ENCODE measurements at regions not wholly inside any gene's neighbourhood (a gene's known extent, or its start where the extent isn't known, plus 50 kb on each side); places are given as distances from the start of the nearest gene placed in this dataset.

GRCh38 chr1:59156051-59156450 lies 140.8 kb upstream of the FGGY start:
- Mint-ChIP-seq H3K9me3 (peaks cover 7% of the 10 kb centered on the region), H3K36me3 (peaks cover 1% of the 10 kb centered on the region), H3K4me1 (no peaks in the 10 kb centered on the region), H3K27me3 (no peaks in the 10 kb centered on the region), H3K27ac (no peak overlapping the region), H3K4me3 (no peak overlapping the region)
- DNase-seq: no peak

- Mint-ChIP-seq H3K9me3 (peaks cover 7% of the 10 kb centered on the region), H3K36me3 (peaks cover 1% of the 10 kb centered on the region), H3K4me3 (no peak overlapping the region), H3K27ac (no peak overlapping the region), H3K4me1 (no peaks in the 10 kb centered on the region), H3K27me3 (no peaks in the 10 kb centered on the region)
- DNase-seq: no peak
These were observed 140.2 kb upstream of the FGGY start for GRCh38 chr1:59156526-59157199.

- H3K4me3 Mint-ChIP-seq: no peak overlapping the region
- no peak for DNase-seq
- no peak overlapping the region for H3K27ac Mint-ChIP-seq
- H3K9me3 Mint-ChIP-seq: peaks cover 7% of the 10 kb centered on the region
- H3K27me3 Mint-ChIP-seq: no peaks in the 10 kb centered on the region
- peaks cover 1% of the 10 kb centered on the region for H3K36me3 Mint-ChIP-seq
- H3K4me1 Mint-ChIP-seq: no peaks in the 10 kb centered on the region
These were observed 138.6 kb upstream of the FGGY start for GRCh38 chr1:59158321-59158720.

- Mint-ChIP-seq H3K9me3 (peaks cover 7% of the 10 kb centered on the region), H3K27ac (no peak overlapping the region), H3K4me1 (no peaks in the 10 kb centered on the region), H3K36me3 (peaks cover 1% of the 10 kb centered on the region), H3K27me3 (peaks cover 4% of the 10 kb centered on the region), H3K4me3 (no peak overlapping the region)
- no peak for DNase-seq
These were observed 137.2 kb upstream of the FGGY start for GRCh38 chr1:59159557-59160203.

GRCh38 chr1:59161136-59161535 lies 135.8 kb upstream of the FGGY start:
- Mint-ChIP-seq H3K27ac (no peak overlapping the region), H3K4me3 (no peak overlapping the region), H3K27me3 (peaks cover 10% of the 10 kb centered on the region), H3K36me3 (peaks cover 1% of the 10 kb centered on the region), H3K4me1 (no peaks in the 10 kb centered on the region), H3K9me3 (peaks cover 7% of the 10 kb centered on the region)
- DNase-seq: no peak

- Mint-ChIP-seq H3K27ac (no peak overlapping the region), H3K4me3 (no peak overlapping the region), H3K4me1 (no peaks in the 10 kb centered on the region), H3K9me3 (peaks cover 7% of the 10 kb centered on the region), H3K36me3 (peaks cover 1% of the 10 kb centered on the region), H3K27me3 (peaks cover 10% of the 10 kb centered on the region)
- DNase-seq: no peak
These were observed 134.2 kb upstream of the FGGY start for GRCh38 chr1:59162665-59163064.

GRCh38 chr1:59163268-59164092 lies 133.4 kb upstream of the FGGY start:
- Mint-ChIP-seq H3K27ac (no peak overlapping the region), H3K36me3 (no peaks in the 10 kb centered on the region), H3K4me1 (no peaks in the 10 kb centered on the region), H3K4me3 (no peak overlapping the region), H3K27me3 (peaks cover 10% of the 10 kb centered on the region), H3K9me3 (peaks cover 3% of the 10 kb centered on the region)
- no peak for DNase-seq

- H3K4me3 Mint-ChIP-seq: no peak overlapping the region
- H3K4me1 Mint-ChIP-seq: no peaks in the 10 kb centered on the region
- H3K36me3 Mint-ChIP-seq: no peaks in the 10 kb centered on the region
- DNase-seq: no peak
- peaks cover 10% of the 10 kb centered on the region for H3K27me3 Mint-ChIP-seq
- H3K9me3 Mint-ChIP-seq: no peaks in the 10 kb centered on the region
- no peak overlapping the region for H3K27ac Mint-ChIP-seq
These were observed 132.5 kb upstream of the FGGY start for GRCh38 chr1:59164371-59164770.

- Mint-ChIP-seq H3K4me1 (no peaks in the 10 kb centered on the region), H3K27me3 (peaks cover 10% of the 10 kb centered on the region), H3K27ac (no peak overlapping the region), H3K36me3 (no peaks in the 10 kb centered on the region), H3K9me3 (no peaks in the 10 kb centered on the region), H3K4me3 (no peak overlapping the region)
- DNase-seq: no peak
These were observed 131.5 kb upstream of the FGGY start for GRCh38 chr1:59165353-59165752.

- no peaks in the 10 kb centered on the region for H3K36me3 Mint-ChIP-seq
- no peak overlapping the region for H3K27ac Mint-ChIP-seq
- H3K9me3 Mint-ChIP-seq: no peaks in the 10 kb centered on the region
- DNase-seq: no peak
- H3K4me1 Mint-ChIP-seq: no peaks in the 10 kb centered on the region
- no peak overlapping the region for H3K4me3 Mint-ChIP-seq
- peaks cover 6% of the 10 kb centered on the region for H3K27me3 Mint-ChIP-seq
These were observed 127.2 kb upstream of the FGGY start for GRCh38 chr1:59169703-59170102.

GRCh38 chr1:59170659-59171058 lies 126.2 kb upstream of the FGGY start:
- no peak for DNase-seq
- peaks cover under 1% of the 10 kb centered on the region for H3K27me3 Mint-ChIP-seq
- H3K36me3 Mint-ChIP-seq: no peaks in the 10 kb centered on the region
- H3K27ac Mint-ChIP-seq: no peak overlapping the region
- H3K4me3 Mint-ChIP-seq: no peak overlapping the region
- H3K9me3 Mint-ChIP-seq: no peaks in the 10 kb centered on the region
- no peaks in the 10 kb centered on the region for H3K4me1 Mint-ChIP-seq

- Mint-ChIP-seq H3K36me3 (no peaks in the 10 kb centered on the region), H3K9me3 (no peaks in the 10 kb centered on the region), H3K27ac (no peak overlapping the region), H3K4me3 (no peak overlapping the region), H3K27me3 (no peaks in the 10 kb centered on the region), H3K4me1 (no peaks in the 10 kb centered on the region)
- no peak for DNase-seq
These were observed 125.1 kb upstream of the FGGY start for GRCh38 chr1:59171788-59172187.

GRCh38 chr1:59172693-59173092 lies 124.2 kb upstream of the FGGY start:
- Mint-ChIP-seq H3K27ac (no peak overlapping the region), H3K27me3 (no peaks in the 10 kb centered on the region), H3K4me3 (no peak overlapping the region), H3K4me1 (no peaks in the 10 kb centered on the region), H3K36me3 (no peaks in the 10 kb centered on the region), H3K9me3 (no peaks in the 10 kb centered on the region)
- no peak for DNase-seq

GRCh38 chr1:59173721-59174120 lies 123.2 kb upstream of the FGGY start:
- H3K4me1 Mint-ChIP-seq: no peaks in the 10 kb centered on the region
- no peak for DNase-seq
- H3K9me3 Mint-ChIP-seq: no peaks in the 10 kb centered on the region
- H3K4me3 Mint-ChIP-seq: no peak overlapping the region
- H3K27ac Mint-ChIP-seq: no peak overlapping the region
- H3K27me3 Mint-ChIP-seq: no peaks in the 10 kb centered on the region
- H3K36me3 Mint-ChIP-seq: no peaks in the 10 kb centered on the region

GRCh38 chr1:59176471-59176870 lies 120.4 kb upstream of the FGGY start:
- Mint-ChIP-seq H3K36me3 (no peaks in the 10 kb centered on the region), H3K9me3 (no peaks in the 10 kb centered on the region), H3K27me3 (no peaks in the 10 kb centered on the region), H3K4me1 (no peaks in the 10 kb centered on the region), H3K27ac (no peak overlapping the region), H3K4me3 (no peak overlapping the region)
- no peak for DNase-seq
